ENCODE measurements at regions not wholly inside any gene's neighbourhood (a gene's known extent, or its start where the extent isn't known, plus 50 kb on each side); places are given as distances from the start of the nearest gene placed in this dataset.

DNA sequence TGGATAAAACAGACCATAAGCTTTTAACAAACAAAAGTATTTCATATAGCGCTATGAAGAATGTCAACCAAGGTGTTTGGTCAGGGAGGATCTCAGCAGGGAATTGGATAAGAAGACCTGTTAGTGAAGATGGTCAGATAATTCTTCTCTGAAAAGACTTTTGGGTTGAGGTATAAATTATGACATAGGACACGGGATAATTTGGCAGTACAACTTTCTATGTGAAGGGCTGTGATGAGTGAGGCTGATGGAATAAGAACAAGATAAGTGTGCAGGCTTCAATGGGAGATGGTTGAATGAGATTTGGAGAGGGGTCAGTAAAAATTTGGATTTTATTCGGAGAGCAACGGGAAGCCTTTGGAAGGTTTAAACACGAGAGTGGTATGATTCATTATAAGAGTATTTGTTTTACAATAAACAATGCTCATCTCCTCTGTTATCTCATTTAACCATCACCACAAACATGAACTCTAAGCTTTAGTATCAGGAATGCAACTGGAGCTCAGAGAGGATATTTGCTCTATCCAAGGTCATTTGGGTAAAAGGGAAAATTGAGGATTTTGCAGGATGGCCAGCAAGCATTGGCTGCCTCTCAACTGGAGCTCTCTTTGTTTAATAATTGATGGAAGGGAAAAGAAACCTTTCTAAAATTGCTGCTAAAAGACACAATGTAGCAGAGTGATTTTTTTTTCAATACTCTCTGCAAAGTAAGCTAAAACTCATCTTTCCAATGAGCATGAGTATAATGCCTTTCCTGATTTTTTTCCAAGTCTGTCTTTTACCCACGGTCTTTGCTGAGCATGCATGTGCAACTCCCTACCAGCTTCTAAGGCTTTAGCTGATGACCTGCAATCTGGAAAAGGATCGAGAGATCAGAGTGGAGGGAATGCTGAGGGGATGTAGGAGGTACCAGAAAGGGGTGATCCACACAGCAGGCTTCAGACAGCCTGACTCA is 534.0 kb downstream of the CBLN4 start (continued):
- TF ChIP-seq, protein P1, sequence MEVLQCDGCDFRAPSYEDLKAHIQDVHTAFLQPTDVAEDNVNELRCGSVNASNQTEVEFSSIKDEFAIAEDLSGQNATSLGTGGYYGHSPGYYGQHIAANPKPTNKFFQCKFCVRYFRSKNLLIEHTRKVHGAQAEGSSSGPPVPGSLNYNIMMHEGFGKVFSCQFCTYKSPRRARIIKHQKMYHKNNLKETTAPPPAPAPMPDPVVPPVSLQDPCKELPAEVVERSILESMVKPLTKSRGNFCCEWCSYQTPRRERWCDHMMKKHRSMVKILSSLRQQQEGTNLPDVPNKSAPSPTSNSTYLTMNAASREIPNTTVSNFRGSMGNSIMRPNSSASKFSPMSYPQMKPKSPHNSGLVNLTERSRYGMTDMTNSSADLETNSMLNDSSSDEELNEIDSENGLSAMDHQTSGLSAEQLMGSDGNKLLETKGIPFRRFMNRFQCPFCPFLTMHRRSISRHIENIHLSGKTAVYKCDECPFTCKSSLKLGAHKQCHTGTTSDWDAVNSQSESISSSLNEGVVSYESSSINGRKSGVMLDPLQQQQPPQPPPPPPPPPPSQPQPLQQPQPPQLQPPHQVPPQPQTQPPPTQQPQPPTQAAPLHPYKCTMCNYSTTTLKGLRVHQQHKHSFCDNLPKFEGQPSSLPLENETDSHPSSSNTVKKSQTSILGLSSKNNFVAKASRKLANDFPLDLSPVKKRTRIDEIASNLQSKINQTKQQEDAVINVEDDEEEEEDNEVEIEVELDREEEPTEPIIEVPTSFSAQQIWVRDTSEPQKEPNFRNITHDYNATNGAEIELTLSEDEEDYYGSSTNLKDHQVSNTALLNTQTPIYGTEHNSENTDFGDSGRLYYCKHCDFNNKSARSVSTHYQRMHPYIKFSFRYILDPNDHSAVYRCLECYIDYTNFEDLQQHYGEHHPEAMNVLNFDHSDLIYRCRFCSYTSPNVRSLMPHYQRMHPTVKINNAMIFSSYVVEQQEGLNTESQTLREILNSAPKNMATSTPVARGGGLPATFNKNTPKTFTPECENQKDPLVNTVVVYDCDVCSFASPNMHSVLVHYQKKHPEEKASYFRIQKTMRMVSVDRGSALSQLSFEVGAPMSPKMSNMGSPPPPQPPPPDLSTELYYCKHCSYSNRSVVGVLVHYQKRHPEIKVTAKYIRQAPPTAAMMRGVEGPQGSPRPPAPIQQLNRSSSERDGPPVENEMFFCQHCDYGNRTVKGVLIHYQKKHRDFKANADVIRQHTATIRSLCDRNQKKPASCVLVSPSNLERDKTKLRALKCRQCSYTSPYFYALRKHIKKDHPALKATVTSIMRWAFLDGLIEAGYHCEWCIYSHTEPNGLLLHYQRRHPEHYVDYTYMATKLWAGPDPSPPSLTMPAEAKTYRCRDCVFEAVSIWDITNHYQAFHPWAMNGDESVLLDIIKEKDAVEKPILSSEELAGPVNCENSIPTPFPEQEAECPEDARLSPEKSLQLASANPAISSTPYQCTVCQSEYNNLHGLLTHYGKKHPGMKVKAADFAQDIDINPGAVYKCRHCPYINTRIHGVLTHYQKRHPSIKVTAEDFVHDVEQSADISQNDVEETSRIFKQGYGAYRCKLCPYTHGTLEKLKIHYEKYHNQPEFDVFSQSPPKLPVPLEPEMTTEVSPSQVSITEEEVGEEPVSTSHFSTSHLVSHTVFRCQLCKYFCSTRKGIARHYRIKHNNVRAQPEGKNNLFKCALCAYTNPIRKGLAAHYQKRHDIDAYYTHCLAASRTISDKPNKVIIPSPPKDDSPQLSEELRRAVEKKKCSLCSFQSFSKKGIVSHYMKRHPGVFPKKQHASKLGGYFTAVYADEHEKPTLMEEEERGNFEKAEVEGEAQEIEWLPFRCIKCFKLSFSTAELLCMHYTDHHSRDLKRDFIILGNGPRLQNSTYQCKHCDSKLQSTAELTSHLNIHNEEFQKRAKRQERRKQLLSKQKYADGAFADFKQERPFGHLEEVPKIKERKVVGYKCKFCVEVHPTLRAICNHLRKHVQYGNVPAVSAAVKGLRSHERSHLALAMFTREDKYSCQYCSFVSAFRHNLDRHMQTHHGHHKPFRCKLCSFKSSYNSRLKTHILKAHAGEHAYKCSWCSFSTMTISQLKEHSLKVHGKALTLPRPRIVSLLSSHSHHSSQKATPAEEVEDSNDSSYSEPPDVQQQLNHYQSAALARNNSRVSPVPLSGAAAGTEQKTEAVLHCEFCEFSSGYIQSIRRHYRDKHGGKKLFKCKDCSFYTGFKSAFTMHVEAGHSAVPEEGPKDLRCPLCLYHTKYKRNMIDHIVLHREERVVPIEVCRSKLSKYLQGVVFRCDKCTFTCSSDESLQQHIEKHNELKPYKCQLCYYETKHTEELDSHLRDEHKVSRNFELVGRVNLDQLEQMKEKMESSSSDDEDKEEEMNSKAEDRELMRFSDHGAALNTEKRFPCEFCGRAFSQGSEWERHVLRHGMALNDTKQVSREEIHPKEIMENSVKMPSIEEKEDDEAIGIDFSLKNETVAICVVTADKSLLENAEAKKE (CRISPR knock-in tag; IDR thresholded peaks at IDR 0.05) = no peak
- TF ChIP-seq, protein P2, sequence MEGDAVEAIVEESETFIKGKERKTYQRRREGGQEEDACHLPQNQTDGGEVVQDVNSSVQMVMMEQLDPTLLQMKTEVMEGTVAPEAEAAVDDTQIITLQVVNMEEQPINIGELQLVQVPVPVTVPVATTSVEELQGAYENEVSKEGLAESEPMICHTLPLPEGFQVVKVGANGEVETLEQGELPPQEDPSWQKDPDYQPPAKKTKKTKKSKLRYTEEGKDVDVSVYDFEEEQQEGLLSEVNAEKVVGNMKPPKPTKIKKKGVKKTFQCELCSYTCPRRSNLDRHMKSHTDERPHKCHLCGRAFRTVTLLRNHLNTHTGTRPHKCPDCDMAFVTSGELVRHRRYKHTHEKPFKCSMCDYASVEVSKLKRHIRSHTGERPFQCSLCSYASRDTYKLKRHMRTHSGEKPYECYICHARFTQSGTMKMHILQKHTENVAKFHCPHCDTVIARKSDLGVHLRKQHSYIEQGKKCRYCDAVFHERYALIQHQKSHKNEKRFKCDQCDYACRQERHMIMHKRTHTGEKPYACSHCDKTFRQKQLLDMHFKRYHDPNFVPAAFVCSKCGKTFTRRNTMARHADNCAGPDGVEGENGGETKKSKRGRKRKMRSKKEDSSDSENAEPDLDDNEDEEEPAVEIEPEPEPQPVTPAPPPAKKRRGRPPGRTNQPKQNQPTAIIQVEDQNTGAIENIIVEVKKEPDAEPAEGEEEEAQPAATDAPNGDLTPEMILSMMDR (conservative IDR thresholded peaks at IDR 0.05; ENCODE audit: low read depth in 2 of 2) = no peak

- Histone ChIP-seq H3F3A (replicated peaks; ENCODE audit: low read depth) (no peaks in the 10 kb centered on the region), H3K4me1 (ENCODE audit: insufficient read depth) (no peaks in the 10 kb centered on the region), H3K4me2 (no peak overlapping the region), H2AFZ (no peak overlapping the region), H3K79me2 (replicated peaks; ENCODE audit: insufficient read depth) (no peaks in the 10 kb centered on the region), H3K36me3 (ENCODE audit: insufficient read depth) (peaks cover 10% of the 10 kb centered on the region; the same call in 1 of the 2 replicates), H3K9me2 (ENCODE audit: insufficient read depth) (no peaks in the 10 kb centered on the region), H3K27me3 (ENCODE audit: insufficient read depth) (no peaks in the 10 kb centered on the region), H4K20me1 (replicated peaks; ENCODE audit: insufficient read depth) (no peaks in the 10 kb centered on the region), H3K4me3 (no peak overlapping the region), H3K27ac (ENCODE audit: low read depth) (no peak overlapping the region)
- H3K27ac Mint-ChIP-seq = no peak overlapping the region
- H3K36me3 Mint-ChIP-seq (ENCODE audit: low read depth) = peaks cover 29% of the 10 kb centered on the region
- H3K9me3 Mint-ChIP-seq = peaks cover 93% of the 10 kb centered on the region
- no peak for ATAC-seq
- peaks cover 2% of the 10 kb centered on the region for H3K27me3 Mint-ChIP-seq (ENCODE audit: insufficient read depth, low read depth, poor library complexity)
- no peaks in the 10 kb centered on the region for H3K4me1 Mint-ChIP-seq
- no peak for DNase-seq (ENCODE audit: low spot score)
- no peak overlapping the region for H3K4me3 Mint-ChIP-seq
- TF ChIP-seq EZH2phosphoT487 (IDR thresholded peaks at IDR 0.05; ENCODE audit: unreplicated experiment) = no peak
- TF ChIP-seq JUNB (IDR thresholded peaks at IDR 0.05; ENCODE audit: unreplicated experiment) = no peak
- TF ChIP-seq, protein P1 (CRISPR knock-in tag; IDR thresholded peaks at IDR 0.05) = no peak
- no peak for TF ChIP-seq EZH2 (IDR thresholded peaks at IDR 0.05; ENCODE audit: low read depth, unreplicated experiment)
- no peak for TF ChIP-seq NANOG (IDR thresholded peaks at IDR 0.05; ENCODE audit: borderline replicate concordance)
These were observed 536.2 kb downstream of the CBLN4 start for GRCh38 chr20:55469074-55469473.

All from GM23338 (cell line).